Stimulated activated CD4-positive, alpha-beta T cell treated with anti-CD3 and anti-CD28 coated beads, Interleukin-12 subunit alpha, Interleukin-12 subunit beta, amount 100 ng/mL, for 48 hours (primary cell): ENCODE measurements at regions not wholly inside any gene's neighbourhood (a gene's known extent, or its start where the extent isn't known, plus 50 kb on each side); places are given as distances from the start of the nearest gene placed in this dataset.
A peak's percentile ranks its signal among the peaks of the same experiment; 100 is the strongest.
"Not testable (repeated sequence)": the region's sequence is repeated elsewhere in the genome, so short reads cannot be mapped to it uniquely, and the experiment has no call there.

ENCODE experiments used
- DNase-seq, 3 donors: peaks; one replicate each; pipeline ENCODE4 v3.0.0-alpha.2; 2020; ENCODE audit warnings: low read depth in 2 of 3, low spot score in 1 of 3

DNA sequence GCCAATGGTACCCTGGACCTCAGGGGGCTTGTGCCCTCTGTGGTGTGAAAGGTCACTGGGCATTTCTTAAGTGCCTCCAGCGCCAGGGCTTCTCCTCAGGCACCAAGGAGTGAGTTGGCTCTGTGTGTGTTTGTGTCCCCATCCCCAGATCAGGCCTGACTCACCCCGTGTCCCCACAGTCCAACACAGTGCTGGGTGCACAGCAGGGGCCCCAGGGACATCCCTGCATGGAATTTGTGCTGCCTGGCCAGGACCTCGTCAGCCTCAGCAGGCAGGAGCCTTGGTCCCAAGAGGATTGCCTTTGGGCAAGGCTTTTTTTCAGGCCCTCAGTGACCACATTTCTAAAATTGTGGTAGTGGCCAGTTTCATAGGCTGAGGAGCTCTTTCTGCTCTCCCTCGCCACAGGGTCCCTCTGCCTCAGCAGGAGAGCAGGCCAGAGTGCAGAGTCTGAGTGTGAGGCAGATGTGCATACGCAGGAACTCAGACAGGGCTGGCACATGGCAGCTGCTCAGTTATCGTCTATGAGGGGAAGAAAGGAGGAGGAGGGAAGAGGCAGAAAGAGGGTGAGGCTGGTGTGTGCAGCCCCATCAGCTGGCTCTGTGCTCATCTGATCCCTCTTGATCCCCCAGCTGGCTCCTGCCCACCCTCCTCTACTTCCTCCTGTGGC is 215.6 kb downstream of the RPLP1 start:
- DNase-seq = no peak

GRCh38 chr15:69668963-69669362 is 216.3 kb downstream of the RPLP1 start:
- peak in 1 of 3 donors; percentile 3 for DNase-seq

DNA sequence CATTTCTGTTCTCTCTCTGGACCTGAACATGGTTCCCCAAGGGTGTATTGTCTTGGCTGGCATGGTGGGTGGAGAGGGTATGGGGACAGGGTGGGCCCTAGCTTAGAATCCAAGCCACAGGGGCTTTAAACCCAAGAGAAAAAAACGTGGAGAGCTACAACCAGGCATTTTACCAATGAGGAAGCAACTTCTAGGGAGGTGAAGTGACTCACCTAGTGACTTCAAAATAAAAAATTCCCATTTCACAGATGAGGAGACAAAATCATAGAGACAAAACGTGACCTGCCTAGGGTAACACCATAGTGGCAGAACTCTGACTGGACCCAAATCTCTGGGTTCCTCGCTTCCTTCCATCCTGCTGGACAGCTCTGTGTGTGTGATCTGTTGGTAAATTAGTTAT is 216.8 kb downstream of the RPLP1 start:
- no peak for DNase-seq

DNA sequence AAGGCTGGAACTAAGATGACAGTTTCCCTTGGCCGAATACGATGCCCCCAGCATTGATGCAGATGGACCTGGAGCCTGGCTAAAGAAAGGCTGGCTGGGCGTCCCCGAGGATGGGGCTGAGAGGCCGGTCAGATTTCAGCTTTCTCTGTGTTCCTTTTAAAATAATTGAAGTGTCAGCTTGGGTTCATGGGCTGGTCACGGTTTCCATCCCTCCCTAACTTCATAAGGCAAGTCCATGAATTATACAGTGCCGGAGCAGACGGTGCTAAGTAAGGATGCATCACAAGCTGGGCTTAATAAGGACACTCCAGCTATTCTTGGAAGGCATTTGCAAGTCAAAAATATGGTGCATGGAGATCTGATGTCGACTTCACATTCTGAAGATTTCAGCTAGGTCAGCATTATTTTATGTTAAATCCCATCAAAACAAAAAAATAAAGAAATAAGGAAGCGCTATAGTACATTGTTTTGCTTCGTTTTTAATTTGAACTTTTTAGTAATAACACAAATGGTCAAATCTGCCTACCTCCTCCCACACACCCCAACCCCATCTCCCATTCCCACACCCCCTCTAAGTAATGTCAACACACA is 220.8 kb downstream of the RPLP1 start:
- no peak for DNase-seq

DNA sequence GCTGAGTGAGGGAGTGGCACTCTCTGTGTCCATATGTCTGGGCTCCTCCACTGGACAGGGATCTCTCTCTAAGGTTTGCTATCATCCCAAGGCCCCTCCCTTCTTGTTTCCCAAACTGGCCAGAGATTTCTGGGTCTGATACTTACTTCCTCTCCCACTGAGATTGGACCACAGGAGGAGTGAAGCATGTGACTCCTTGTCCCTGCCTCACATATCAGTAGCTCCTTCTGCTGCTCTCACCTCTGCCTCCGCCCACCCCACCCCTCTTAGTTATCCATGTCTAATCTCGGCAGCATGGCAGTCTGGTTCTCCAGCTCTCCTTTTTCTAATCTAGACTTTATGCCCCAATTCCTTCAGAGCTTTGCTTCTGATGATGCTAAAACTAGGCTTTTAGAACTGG is 223.1 kb downstream of the RPLP1 start:
- DNase-seq = no peak

DNA sequence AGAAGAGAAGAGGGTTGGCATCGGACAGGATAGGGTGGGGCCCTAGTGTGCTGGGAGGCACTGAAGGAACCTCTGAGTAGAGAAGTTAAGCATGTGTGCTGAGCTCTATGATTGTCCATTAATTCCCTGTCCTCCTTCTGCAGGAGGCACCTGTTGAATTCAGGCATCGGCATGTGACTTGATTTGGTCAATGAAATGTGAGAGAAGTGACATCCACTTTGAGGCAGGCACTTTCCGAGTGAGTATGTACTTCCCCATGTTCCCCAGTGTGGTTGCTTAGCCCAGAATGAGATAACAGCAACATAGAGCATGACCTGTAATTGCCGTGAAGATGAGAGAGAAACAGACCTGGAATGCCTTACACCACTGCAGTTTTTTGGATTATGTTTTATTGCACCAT is 224.8 kb downstream of the RPLP1 start:
- DNase-seq = no peak

DNA sequence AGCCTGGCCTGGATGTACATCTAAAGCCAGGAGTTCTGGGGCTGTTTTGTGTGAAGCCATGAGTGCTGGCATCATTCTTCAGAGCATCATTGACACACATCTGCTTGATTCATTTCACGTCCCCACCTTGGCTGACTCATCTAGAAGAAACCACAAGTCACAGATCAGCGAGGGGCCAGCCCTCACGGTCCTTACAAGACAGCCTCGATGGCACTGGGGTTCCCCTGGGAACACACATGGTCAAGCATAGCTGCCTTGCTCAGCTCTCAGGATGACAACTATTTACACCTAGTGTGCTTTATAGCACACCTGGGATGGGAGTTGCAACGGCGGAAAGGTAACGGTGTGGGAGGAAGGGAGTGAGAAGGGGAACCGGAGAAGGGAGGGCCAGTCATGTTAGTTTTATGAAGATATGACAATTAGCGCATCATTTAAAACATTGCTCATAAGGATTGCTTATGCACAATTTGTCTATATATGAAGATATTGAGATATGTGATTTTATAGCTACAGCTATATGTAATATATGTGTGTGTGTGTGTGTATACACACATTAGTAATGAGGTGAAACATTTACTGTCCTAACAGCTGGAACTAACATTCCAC is 227.1 kb downstream of the RPLP1 start:
- DNase-seq = peak; percentile 37 to 55 (median 49)

DNA sequence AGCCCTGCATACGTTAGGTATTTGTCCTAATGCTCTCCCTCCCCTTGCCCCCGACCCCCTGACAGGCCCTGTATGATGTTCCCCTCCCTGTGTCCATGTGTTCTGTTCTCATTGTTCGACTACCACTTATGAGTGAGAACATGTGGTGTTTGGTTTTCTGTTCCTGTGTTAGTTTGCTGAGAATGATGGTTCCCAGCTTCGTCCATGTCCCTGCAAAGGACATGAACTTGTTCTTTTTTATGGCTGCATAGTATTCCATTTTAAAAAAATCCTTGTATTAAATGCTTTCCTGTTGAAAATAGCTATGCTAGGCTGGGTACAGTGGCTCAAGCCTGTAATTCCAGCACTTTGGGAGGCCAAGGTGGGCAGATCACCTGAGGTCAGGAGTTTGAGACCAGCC is 232.2 kb downstream of the RPLP1 start:
- not testable (repeated sequence) for DNase-seq

DNA sequence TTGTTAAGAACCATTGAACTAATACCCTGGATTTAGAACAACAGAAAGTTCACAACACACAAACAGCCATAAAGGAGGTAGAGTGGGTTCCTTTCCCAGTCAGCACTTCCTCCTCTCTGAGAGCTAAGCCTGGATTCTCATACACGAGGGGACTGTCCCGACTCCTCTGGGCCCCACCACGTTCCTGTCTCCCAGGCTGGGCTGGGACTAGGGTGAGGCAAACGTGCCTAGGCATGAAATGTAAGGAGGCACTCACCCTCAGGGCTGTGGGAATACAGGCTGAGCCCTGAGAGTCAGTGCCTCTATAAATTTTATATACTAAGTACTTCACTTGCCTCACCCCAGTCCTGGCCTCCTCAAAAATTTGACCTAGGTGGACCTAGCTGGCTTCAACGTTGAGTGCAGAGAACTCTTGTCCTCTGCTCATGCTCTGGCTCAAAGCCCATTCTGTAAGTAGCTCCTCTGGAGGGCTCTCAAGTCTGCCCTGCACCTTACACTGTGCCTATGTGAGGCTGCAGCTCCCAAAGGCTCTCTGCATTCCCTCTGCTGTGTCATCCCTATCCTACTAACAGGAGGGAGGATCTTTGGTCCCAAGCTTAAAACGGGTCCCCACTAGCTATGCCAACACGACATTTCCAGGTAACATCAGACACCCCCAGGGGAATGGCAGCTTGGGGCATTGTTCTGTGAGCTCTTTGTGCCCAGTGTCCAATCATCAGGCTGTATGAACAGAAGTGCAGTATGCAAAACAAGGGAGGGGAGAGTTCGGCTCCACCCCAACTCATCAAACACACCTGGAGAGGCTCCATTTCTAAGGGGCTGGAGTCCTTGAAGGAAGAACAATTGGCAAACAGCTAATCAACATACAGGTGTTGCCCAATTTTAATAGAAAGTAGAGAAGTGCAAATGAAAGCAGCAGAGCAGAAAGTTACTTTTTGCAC is 233.2 kb downstream of the RPLP1 start:
- DNase-seq = no peak

DNA sequence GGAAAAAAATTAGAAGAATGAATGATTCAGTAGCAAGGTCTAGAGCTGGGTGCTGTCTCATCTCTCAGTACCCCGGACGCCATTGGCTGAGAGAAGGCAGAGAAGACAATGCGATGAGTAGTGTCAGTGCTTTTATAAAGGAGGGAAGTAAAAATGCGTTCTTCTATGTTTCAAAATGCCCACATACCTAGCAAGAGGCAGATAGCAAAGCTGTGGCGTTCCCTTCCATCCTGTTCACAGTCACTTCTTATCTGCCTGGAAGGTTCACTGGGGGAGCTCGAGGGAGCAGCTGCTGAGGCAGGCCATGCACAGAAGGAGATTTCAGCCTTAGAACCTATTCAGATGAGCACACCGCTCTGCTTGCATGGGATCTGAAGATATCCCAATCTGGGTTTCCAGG is 234.0 kb downstream of the RPLP1 start:
- no peak for DNase-seq

- no peak for DNase-seq
These were observed 236.5 kb downstream of the RPLP1 start for GRCh38 chr15:69689133-69689532.

DNA sequence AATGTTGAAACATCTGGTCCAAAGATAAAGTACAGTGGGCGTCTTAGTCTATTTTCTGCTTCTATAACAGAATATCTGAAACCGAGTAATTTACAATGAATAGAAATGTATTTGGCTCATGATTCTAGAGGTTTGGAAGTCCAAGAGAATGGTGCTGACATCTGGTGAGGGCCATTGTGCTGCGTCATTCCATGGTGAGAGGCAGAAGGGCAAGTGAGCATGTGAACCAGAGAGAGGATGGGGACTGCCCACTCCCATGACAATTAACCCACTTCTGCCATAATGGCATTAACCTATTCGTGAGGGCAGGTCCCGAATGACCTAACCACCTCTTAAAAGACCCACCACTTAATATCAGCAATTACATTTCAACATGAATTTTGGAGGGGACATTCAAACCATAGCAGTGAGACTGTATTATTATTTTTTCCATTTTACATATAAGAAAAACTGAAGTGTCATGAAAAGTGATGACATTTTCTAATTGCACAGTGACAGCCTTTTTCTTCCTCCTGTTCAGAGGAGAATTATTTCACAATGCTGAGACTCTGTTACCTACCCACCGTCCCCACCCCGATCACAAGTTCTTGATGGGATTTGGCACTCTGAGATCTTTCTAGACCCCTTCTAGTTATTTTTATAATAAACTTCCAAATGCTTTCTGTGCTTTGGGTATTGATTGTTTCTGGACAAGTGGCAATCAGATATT is 238.8 kb downstream of the RPLP1 start:
- no peak for DNase-seq

GRCh38 chr15:69692342-69692741 is 239.7 kb downstream of the RPLP1 start:
- DNase-seq = no peak

GRCh38 chr15:69693059-69693458 is 240.4 kb downstream of the RPLP1 start:
- no peak for DNase-seq

DNA sequence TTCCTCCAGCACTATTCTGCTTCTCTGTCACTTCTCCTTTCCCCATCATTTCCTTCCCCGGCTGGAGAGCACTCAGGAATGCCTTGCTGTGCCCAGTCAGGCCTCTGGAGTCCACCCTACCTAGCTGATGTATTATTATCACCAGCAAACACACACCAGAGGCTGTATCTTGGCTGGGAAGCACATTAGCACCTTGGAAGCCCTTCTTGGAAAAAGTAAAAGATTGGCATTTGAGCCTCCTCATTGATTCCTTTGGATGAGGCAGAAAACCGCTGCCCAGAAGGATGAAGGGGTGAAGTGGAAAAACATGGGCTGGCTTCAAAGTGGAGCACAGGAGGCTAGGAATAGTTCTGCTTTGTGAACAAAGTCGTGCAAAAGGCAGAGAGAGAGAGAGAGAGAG is 244.3 kb downstream of the RPLP1 start:
- no peak for DNase-seq

DNA sequence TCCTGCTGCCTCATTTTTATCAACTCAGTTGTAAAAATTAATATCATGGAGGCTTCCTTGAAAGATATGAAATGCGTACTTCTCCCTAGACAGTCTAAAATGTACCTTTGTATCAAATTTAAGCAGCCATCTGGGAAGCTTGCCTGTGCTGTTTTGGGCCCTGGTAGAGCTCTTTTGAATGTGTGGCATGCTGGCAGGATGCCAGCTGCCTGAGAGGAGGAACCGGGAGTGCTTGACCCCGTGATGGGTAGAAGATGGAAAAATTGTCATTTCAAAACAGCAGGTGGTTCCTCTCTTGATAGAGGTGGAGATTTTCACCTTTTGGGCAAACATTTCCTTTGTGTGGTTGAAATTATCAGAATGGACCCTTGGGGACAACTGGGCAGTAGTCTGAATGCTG is 245.3 kb downstream of the RPLP1 start:
- DNase-seq = no peak

DNA sequence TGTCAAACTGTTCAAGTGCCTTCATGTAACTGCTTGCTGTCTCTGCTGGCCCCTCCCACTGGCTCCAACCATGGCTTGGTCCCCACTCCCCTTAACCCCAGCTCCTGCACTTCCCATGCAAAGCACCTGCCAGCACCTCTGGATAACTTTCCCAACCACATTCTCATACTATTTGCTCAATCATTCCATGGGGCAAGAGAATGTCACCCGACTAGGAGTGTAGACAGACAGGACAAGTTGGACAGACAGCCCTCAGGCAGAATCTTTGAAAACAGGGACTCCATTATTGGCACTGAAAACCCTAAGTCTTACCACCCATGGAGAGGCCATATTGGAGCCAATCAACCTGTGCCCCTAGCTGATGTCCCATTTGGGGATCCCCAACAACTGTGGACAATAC is 246.5 kb downstream of the RPLP1 start:
- no peak for DNase-seq

- no peak for DNase-seq
These were observed 247.8 kb downstream of the RPLP1 start for GRCh38 chr15:69700380-69700779.

DNA sequence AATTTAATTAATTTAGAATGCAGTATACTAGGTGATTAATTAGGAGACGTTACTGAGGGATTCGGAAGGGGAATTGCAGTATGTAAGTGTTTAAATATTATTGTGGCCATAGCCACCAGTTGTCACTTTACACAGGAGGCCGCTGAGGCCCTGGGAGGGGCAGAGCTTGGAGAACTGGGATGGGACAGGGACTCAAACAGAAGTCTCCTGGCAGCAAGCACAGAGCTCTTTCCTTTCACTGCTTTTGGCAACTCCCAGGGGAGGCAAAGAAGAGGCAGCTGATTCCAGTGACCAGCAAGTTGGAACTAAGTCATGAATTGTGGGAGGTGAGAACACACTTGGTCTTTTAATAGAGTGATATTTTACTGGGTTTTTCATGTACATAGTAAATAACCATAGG is 248.6 kb downstream of the RPLP1 start:
- no peak for DNase-seq

GRCh38 chr15:69703532-69704187 is 251.0 kb downstream of the RPLP1 start:
- no peak for DNase-seq

GRCh38 chr15:69704229-69704628 is 251.6 kb downstream of the RPLP1 start:
- DNase-seq = no peak
